BLaER1 (cell line): ENCODE measurements at regions not wholly inside any gene's neighbourhood (a gene's known extent, or its start where the extent isn't known, plus 50 kb on each side); places are given as distances from the start of the nearest gene placed in this dataset.
A peak's percentile ranks its signal among the peaks of the same experiment; 100 is the strongest.

ENCODE experiments used
- H3K27ac ChIP-seq: shearing (Covaris generic); formaldehyde crosslinking; 2 replicates; pipeline ENCODE4 v1.8.1; 2022
- H3K27me3 ChIP-seq: shearing (Covaris generic); formaldehyde crosslinking; 2 replicates; pipeline ENCODE4 v1.8.1; 2022
- H3K36me3 ChIP-seq: shearing (Covaris generic); formaldehyde crosslinking; 2 replicates; pipeline ENCODE4 v1.8.1; 2022
- H3K4me1 ChIP-seq: shearing (Covaris generic); formaldehyde crosslinking; 2 replicates; pipeline ENCODE4 v1.8.1; 2022
- H3K4me2 ChIP-seq: shearing (Covaris generic); formaldehyde crosslinking; 2 replicates; pipeline ENCODE4 v1.8.1; 2022
- H3K4me3 ChIP-seq: shearing (Covaris generic); formaldehyde crosslinking; 2 replicates; pipeline ENCODE4 v1.8.1; 2022
- H3K9ac ChIP-seq: shearing (Covaris generic); formaldehyde crosslinking; 2 replicates; pipeline ENCODE4 v1.8.1; 2022
- H3K9me3 ChIP-seq: shearing (Covaris generic); formaldehyde crosslinking; 2 replicates; pipeline ENCODE4 v1.8.1; 2022
- H4K20me1 ChIP-seq: shearing (Covaris generic); formaldehyde crosslinking; 2 replicates; pipeline ENCODE4 v1.8.1; 2022
- Cebpa-rat ChIP-seq: shearing (Covaris generic); IDR thresholded peaks from 2 replicates; pipeline ENCODE4 v1.8.1; 2022

DNA sequence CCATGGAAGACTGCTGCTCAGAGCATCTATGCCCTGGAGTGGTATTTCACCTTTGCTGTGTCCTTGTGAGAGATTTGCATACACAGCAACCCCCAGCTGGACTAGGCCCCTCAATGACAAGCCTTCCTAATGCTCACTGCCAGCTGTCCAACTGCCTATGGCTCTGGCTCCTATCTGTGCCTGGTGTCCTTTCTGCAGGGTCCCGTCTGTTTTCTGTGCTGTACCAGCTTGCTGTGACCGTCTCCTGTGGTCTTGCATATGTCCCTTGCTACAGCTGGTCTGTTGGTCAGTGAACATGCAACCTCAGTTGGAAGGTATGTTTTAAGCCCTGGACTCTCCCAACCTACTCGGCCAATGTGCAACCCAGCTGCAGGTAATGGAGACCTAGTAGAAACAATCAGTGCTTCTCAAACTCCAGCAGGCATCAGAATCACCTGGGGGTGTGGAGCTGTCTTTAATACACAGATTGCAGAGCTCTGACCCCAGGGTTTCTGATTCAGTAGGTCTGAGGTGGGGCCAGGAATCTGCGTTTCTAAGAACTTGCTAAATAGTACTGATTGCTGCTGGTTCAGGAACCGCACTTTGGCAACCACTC is 306.4 kb upstream of the ZNF32 start:
- Histone ChIP-seq H4K20me1 (no peaks in the 10 kb centered on the region), H3K4me2 (no peak overlapping the region), H3K9ac (no peak overlapping the region), H3K9me3 (no peaks in the 10 kb centered on the region), H3K27ac (no peak overlapping the region), H3K4me3 (no peak overlapping the region), H3K27me3 (no peaks in the 10 kb centered on the region), H3K36me3 (no peaks in the 10 kb centered on the region), H3K4me1 (peaks cover under 1% of the 10 kb centered on the region; the same call in 1 of the 2 replicates)
- TF ChIP-seq Cebpa-rat = no peak

DNA sequence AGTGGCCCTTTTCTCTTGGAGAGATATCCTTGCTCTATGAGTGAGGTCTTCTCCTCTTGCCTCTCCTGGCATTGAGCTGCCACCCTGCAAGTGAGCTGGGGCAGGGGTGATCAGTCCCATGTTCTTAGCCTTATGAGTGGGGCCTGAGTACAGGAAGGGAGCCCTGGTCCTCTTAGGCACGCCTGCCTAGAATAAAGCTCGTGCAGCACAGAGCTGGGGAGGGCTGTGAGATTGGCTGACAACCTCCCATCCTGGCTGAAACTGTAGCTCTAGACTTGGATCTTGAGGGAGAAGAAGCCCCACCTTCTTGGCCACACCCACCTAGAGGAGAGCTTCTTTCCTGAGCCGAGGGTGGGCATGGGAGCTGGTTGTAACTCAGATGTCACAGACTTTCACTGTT is 305.0 kb upstream of the ZNF32 start:
- Histone ChIP-seq H3K4me2 (no peak overlapping the region), H3K9me3 (no peaks in the 10 kb centered on the region), H3K9ac (no peak overlapping the region), H3K4me1 (peaks cover 12% of the 10 kb centered on the region; the same call in 1 of the 2 replicates), H3K27ac (no peak overlapping the region), H4K20me1 (no peaks in the 10 kb centered on the region), H3K36me3 (no peaks in the 10 kb centered on the region), H3K4me3 (no peak overlapping the region), H3K27me3 (no peaks in the 10 kb centered on the region)
- no peak for TF ChIP-seq Cebpa-rat

DNA sequence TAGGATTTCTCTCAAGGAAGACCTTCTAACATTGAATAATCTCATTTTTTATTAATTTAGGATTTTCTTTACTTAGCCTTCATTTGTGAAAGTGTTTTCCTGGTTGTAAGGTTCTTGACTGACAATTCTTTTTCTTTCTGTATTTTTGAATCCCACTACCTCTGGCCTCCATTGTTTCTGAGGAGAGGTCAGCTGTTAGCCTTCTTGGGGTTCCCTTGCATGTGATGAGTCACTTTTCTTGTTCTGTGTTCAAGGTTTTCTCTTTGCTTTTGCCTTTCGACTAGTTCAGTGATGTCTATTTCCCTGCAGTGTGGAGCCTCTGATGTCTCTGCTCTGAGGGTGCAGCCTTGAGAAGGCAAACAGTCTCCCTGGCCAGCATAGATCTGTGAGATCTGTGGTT is 304.1 kb upstream of the ZNF32 start:
- no peak for TF ChIP-seq Cebpa-rat
- Histone ChIP-seq H3K9me3 (no peaks in the 10 kb centered on the region), H3K9ac (no peak overlapping the region), H3K4me1 (peaks cover 12% of the 10 kb centered on the region; the same call in 1 of the 2 replicates), H3K36me3 (no peaks in the 10 kb centered on the region), H4K20me1 (no peaks in the 10 kb centered on the region), H3K4me3 (no peak overlapping the region), H3K4me2 (no peak overlapping the region), H3K27me3 (no peaks in the 10 kb centered on the region), H3K27ac (no peak overlapping the region)

DNA sequence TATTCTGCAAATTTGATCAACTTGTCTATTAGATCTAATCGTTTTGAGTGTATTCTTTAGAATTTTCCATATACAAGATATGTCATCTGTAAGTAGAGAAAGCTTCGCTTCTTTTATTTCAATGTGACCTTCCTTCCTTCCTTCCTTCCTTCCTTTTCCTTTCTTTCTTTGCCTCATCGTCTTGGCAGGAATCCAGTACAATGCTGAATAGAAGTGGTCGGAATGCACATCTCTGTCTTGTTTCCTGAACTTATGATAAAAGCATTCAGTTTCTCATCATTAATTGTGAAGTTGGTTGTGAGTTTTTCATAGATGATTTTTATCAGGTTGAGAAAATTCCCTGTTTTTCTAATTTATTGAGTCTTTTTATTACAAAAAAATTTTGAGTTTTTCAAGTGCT is 300.7 kb upstream of the ZNF32 start:
- H4K20me1 ChIP-seq = no peaks in the 10 kb centered on the region
- H3K36me3 ChIP-seq = no peaks in the 10 kb centered on the region
- no peak overlapping the region for H3K27ac ChIP-seq
- no peak for TF ChIP-seq Cebpa-rat
- H3K9me3 ChIP-seq = no peaks in the 10 kb centered on the region; the same call in 1 of the 2 replicates
- H3K4me1 ChIP-seq = peaks cover 28% of the 10 kb centered on the region
- no peak overlapping the region for H3K9ac ChIP-seq
- H3K4me2 ChIP-seq = peak overlapping the region; percentile 28; the same call in 1 of the 2 replicates
- H3K27me3 ChIP-seq = no peaks in the 10 kb centered on the region
- no peak overlapping the region for H3K4me3 ChIP-seq

DNA sequence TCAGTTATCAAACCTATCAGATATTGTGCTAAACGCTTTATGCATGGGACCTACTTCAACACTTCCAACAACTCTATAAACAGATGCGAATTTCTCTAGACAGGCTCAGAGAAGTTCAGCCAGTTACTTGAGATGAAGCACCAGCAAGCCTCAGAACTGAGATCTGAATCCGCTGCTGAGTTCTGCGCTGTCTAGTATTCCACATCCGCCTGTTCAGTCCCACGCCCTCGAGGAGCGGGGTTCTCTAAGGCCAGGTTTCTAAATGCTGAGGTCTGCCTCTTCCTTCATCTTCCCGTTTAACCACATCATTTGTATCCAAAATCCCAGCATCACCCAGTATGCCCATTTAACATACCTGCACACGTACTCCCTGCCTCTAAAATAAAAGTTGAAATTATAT is 297.8 kb upstream of the ZNF32 start:
- Histone ChIP-seq H3K27ac (no peak overlapping the region), H3K4me1 (peaks cover 54% of the 10 kb centered on the region), H3K9ac (no peak overlapping the region), H3K9me3 (no peaks in the 10 kb centered on the region; the same call in 1 of the 2 replicates), H3K4me2 (no peak overlapping the region), H3K27me3 (no peaks in the 10 kb centered on the region), H4K20me1 (no peaks in the 10 kb centered on the region), H3K4me3 (no peak overlapping the region), H3K36me3 (no peaks in the 10 kb centered on the region)
- no peak for TF ChIP-seq Cebpa-rat

DNA sequence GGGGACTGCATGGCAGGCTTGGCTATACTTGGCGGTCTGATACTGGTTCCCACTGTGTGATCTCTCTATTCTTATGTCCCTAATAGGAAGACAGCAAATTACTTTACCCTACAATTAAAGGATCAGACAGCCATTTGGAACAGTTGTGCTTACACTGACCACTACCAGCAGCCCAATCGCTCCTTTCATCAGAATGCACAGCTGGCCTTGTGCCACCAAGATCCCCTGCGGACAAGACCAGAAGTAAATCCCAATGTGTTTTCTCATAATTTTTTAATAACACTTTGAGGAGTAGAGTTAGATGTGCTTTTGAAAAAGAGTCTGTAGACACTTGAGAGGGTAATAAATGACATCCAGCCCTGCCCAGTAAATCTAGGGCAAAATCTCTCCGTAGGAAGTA is 297.2 kb upstream of the ZNF32 start:
- no peaks in the 10 kb centered on the region for H3K27me3 ChIP-seq
- H3K9ac ChIP-seq = no peak overlapping the region
- TF ChIP-seq Cebpa-rat = no peak

DNA sequence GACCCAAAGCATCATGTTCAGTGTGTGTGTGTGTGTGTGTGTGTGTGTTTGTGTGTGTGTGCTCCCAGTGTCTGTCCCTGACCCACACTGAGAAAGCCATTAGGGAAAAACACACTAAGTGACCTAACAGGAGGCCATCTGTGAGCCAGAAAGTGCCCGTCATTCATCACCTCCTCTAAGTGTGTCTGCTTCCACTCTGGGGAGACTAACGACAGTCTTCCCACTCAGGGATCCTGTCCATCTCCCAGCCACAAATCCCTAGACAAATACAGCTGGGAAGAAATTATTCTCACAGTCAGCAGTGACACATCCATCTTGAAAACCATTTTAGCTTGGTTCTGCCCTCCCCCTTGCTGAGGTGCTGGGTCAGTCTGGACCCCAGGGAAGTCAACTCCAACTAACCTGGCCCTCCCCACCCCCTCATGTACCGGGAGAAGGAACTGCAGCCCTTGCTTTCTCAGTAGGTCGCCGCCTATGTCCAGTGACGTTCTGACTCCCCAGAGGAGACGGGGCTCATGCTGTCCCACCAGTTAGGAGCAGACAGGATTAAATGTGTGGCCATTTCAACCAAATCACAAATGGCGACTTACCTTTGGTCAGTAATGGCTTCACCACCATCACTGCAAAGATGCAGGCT is 296.5 kb upstream of the ZNF32 start:
- Histone ChIP-seq H3K9ac (no peak overlapping the region), H3K27ac (no peak overlapping the region), H3K36me3 (no peaks in the 10 kb centered on the region)

More for the DNA sequence above, 297.2 kb upstream of the ZNF32 start:
- Histone ChIP-seq H4K20me1 (no peaks in the 10 kb centered on the region), H3K9me3 (no peaks in the 10 kb centered on the region; the same call in 1 of the 2 replicates), H3K4me1 (peaks cover 60% of the 10 kb centered on the region), H3K4me3 (no peak overlapping the region), H3K4me2 (peak overlapping the region; percentile 93), H3K27ac (no peak overlapping the region), H3K36me3 (no peaks in the 10 kb centered on the region)

DNA sequence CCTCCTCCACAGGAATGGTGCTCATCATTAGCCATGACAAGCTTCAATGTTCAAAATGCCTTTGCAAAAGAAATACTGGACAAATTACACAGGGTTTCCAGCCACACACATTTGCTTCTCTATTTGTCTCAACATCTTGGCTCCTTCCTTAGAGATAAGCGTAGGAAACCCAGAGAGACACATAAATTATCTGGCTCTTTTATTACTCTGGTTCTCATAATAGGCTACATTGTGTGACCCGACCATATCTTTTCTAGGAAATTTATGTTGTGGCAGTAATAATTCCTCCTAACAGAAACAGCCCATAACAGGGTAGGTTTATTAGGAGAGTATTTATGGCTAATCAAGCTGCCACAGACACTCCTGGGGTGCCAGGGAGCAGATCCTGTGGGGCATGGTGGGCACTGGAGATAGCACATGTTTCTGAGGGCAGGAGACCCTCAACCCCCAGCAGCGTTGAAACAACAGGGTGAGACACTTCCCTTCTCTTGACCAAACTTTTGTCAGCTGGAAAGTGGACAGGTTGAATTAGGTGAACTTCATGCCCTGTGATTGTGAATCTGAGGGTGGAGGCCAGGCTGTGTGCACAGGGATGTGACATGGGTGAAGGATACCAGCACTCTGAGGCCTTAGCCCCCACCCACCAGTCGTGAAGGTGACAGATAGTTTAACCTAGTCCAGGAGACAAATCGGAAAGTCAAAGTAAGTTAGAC is 295.9 kb upstream of the ZNF32 start:
- no peaks in the 10 kb centered on the region for H3K36me3 ChIP-seq
- H3K27ac ChIP-seq = peak overlapping the region; percentile 75
- peak overlapping the region; percentile 93 for H3K4me2 ChIP-seq
- H3K9me3 ChIP-seq = no peaks in the 10 kb centered on the region; the same call in 1 of the 2 replicates
- no peaks in the 10 kb centered on the region for H4K20me1 ChIP-seq
- H3K27me3 ChIP-seq = no peaks in the 10 kb centered on the region
- TF ChIP-seq Cebpa-rat = no peak
- H3K4me1 ChIP-seq = peaks cover 68% of the 10 kb centered on the region
- H3K9ac ChIP-seq = no peak overlapping the region
- no peak overlapping the region; the same call in 1 of the 2 replicates for H3K4me3 ChIP-seq

More for the DNA sequence above, 296.5 kb upstream of the ZNF32 start:
- H3K4me3 ChIP-seq = no peak overlapping the region
- no peaks in the 10 kb centered on the region for H3K27me3 ChIP-seq
- H3K4me1 ChIP-seq = peaks cover 67% of the 10 kb centered on the region
- H4K20me1 ChIP-seq = no peaks in the 10 kb centered on the region
- no peak for TF ChIP-seq Cebpa-rat
- peak overlapping the region; percentile 93 for H3K4me2 ChIP-seq
- no peaks in the 10 kb centered on the region; the same call in 1 of the 2 replicates for H3K9me3 ChIP-seq

DNA sequence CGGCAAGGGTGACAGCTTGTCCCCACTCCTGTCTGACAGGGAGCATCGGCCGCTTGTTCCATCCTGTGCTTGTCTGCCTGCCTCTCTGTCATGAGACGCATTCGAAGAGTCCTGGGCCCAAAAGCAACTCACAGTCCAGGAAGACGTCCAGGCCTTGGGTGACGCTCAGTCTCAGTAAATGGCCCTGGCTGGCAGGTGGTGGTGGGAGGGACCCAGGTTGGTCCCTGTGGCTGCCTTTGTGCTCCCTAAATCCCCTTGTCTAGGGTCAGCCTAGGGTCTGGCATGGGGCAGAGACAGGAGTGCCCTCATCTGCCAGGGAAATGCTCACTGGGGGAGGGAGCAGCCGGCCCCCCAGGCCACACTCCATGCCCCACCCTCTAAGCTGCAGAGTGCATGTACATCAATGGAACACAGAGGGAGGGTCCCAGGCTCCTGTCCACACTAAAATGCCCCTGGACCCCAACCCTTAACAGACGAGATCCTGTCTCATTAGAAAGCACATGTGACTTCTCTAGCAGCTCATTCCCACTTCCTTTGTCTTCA is 295.2 kb upstream of the ZNF32 start:
- H3K9ac ChIP-seq = peak overlapping the region; percentile 58; the same call in 1 of the 2 replicates
- peak overlapping the region; percentile 93 for H3K4me2 ChIP-seq
- H3K27ac ChIP-seq = peak overlapping the region; percentile 75
- H3K36me3 ChIP-seq = no peaks in the 10 kb centered on the region
- H3K27me3 ChIP-seq = no peaks in the 10 kb centered on the region
- no peaks in the 10 kb centered on the region for H4K20me1 ChIP-seq
- H3K9me3 ChIP-seq = no peaks in the 10 kb centered on the region; the same call in 1 of the 2 replicates
- no peak for TF ChIP-seq Cebpa-rat
- H3K4me3 ChIP-seq = peak overlapping the region; percentile 38; the same call in 1 of the 2 replicates
- peaks cover 68% of the 10 kb centered on the region for H3K4me1 ChIP-seq
